ENCODE measurements at regions not wholly inside any gene's neighbourhood (a gene's known extent, or its start where the extent isn't known, plus 50 kb on each side); places are given as distances from the start of the nearest gene placed in this dataset.

DNA sequence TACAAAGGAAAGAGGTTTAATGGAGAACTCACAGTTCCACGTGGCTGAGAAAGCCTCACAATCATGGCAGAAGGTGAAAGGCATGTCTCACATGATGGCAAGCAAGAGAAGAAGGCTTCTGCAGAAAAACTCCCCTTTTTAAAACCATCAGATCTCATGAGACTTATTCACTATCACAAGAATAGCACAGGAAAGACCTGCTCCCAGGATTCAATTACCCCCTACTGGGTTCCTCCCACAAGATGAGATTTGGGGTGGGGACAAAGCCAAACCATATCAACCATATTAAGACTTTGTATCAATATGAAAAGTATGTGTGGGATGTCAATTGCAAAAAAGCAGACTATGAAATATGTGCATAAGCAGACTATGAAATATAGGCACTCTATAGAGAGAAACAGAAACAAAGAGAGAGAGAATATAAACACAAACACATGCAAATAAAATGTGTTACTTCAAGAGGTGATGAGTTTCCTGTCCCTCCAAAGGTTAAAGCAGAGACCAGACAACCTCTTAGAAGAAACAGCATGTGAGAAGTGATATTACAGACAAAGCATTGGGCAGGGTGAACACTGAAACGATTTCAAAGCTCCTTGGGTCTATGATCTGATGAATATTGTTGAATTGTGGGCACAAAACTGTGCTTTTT, 151.2 kb upstream of the KRR1 start:
- peaks cover 11% of the 10 kb centered on the region for H3K4me1 ChIP-seq
- Mint-ChIP-seq H3K4me3 (no peak overlapping the region), H3K27me3 (ENCODE audit: insufficient read depth, low read depth) (no peaks in the 10 kb centered on the region), H3K9me3 (no peaks in the 10 kb centered on the region), H3K4me1 (peaks cover 31% of the 10 kb centered on the region), H3K36me3 (no peaks in the 10 kb centered on the region), H3K27ac (no peak overlapping the region)
- no peaks in the 10 kb centered on the region for H3K79me2 ChIP-seq (ENCODE audit: low read depth)
- no peak overlapping the region for H2AFZ ChIP-seq (replicated peaks)
- peaks cover 9% of the 10 kb centered on the region for H3F3A ChIP-seq (ENCODE audit: low read depth)
- H4K20me1 ChIP-seq (ENCODE audit: low read depth): no peaks in the 10 kb centered on the region
- no peaks in the 10 kb centered on the region for H3K36me3 ChIP-seq
- H3K27me3 ChIP-seq: no peaks in the 10 kb centered on the region
- H3K9me3 ChIP-seq (ENCODE audit: low read depth): no peaks in the 10 kb centered on the region
- DNase-seq (ENCODE audit: low spot score): no peak
- H3K27ac ChIP-seq: no peak overlapping the region
- H3K4me3 ChIP-seq: no peak overlapping the region
- no peak overlapping the region for H3K9ac ChIP-seq
- TF ChIP-seq EZH2phosphoT487 (IDR thresholded peaks at IDR 0.05) (no peak), EZH2 (IDR thresholded peaks at IDR 0.05) (no peak)
- TF ChIP-seq, protein P1, sequence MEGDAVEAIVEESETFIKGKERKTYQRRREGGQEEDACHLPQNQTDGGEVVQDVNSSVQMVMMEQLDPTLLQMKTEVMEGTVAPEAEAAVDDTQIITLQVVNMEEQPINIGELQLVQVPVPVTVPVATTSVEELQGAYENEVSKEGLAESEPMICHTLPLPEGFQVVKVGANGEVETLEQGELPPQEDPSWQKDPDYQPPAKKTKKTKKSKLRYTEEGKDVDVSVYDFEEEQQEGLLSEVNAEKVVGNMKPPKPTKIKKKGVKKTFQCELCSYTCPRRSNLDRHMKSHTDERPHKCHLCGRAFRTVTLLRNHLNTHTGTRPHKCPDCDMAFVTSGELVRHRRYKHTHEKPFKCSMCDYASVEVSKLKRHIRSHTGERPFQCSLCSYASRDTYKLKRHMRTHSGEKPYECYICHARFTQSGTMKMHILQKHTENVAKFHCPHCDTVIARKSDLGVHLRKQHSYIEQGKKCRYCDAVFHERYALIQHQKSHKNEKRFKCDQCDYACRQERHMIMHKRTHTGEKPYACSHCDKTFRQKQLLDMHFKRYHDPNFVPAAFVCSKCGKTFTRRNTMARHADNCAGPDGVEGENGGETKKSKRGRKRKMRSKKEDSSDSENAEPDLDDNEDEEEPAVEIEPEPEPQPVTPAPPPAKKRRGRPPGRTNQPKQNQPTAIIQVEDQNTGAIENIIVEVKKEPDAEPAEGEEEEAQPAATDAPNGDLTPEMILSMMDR (IDR thresholded peaks at IDR 0.05): no peak
- H3K4me2 ChIP-seq: no peak overlapping the region

DNA sequence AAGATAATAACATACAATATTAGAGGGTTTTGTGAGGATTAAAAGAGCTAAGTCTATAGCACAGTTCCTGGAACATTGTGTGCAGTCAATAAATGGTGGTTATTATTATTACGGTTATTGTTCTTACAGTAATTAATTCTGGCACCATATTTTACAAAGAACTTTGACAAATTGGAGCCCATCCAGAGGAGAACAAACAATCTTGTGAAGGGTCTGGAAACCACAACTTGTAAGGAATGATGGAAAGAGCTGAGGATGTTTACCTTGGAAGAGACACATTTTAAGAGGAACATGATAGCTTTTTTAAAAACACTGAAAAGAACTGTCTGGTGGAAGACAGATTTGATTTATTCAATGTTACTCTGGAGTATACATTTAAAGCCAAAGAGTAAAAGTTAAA, 150.5 kb upstream of the KRR1 start:
- TF ChIP-seq EZH2phosphoT487 (IDR thresholded peaks at IDR 0.05): no peak
- no peak for TF ChIP-seq EZH2 (IDR thresholded peaks at IDR 0.05)
- TF ChIP-seq, protein P1 (IDR thresholded peaks at IDR 0.05): no peak
- Mint-ChIP-seq H3K27ac (no peak overlapping the region), H3K27me3 (ENCODE audit: insufficient read depth, low read depth) (no peaks in the 10 kb centered on the region), H3K36me3 (no peaks in the 10 kb centered on the region), H3K4me1 (peaks cover 24% of the 10 kb centered on the region), H3K9me3 (no peaks in the 10 kb centered on the region), H3K4me3 (no peak overlapping the region)
- Histone ChIP-seq H3K36me3 (no peaks in the 10 kb centered on the region), H3K4me3 (no peak overlapping the region), H3K27me3 (no peaks in the 10 kb centered on the region), H3K9me3 (ENCODE audit: low read depth) (no peaks in the 10 kb centered on the region), H3K9ac (no peak overlapping the region), H3K27ac (no peak overlapping the region), H4K20me1 (ENCODE audit: low read depth) (no peaks in the 10 kb centered on the region), H3K4me2 (no peak overlapping the region), H2AFZ (replicated peaks) (no peak overlapping the region), H3K4me1 (peaks cover 4% of the 10 kb centered on the region), H3F3A (ENCODE audit: low read depth) (peaks cover 2% of the 10 kb centered on the region), H3K79me2 (ENCODE audit: low read depth) (no peaks in the 10 kb centered on the region)
- no peak for DNase-seq (ENCODE audit: low spot score)

DNA sequence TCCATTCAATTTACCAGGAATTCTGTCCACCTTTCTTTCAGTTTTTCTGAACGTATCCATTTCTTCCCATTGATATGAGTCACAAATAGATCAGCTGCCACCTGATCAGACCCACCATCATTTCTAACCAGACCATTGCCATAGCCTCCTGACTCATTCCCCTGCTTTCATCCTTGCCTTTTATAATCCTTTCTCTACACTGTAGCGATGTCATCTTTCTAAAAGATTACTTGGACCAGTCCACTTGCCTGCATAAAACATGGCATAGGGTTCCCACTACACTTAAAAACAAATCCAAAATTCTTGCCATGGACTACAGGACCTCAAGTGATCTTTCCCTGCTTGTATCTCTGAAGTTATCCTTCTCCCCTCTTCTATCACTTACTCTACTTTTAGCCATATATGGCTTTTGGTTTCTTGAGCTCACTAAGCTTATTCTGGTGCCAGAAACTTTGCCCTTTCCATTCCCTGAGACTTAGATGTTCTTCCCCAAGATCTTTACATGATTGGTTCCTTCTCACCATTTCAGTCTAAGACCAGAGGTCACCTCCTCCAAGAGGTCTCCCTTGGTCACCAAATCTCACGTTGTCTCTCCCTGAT, 149.5 kb upstream of the KRR1 start:
- no peaks in the 10 kb centered on the region for H3K27me3 ChIP-seq
- H3K4me1 ChIP-seq: no peaks in the 10 kb centered on the region
- H3F3A ChIP-seq (ENCODE audit: low read depth): no peaks in the 10 kb centered on the region
- H3K79me2 ChIP-seq (ENCODE audit: low read depth): no peaks in the 10 kb centered on the region
- peaks cover 14% of the 10 kb centered on the region for H3K4me1 Mint-ChIP-seq
- H3K4me2 ChIP-seq: no peak overlapping the region
- no peaks in the 10 kb centered on the region for H3K36me3 ChIP-seq
- no peak for TF ChIP-seq EZH2phosphoT487 (IDR thresholded peaks at IDR 0.05)
- TF ChIP-seq, protein P1 (IDR thresholded peaks at IDR 0.05): no peak
- TF ChIP-seq EZH2 (IDR thresholded peaks at IDR 0.05): no peak
- H3K9me3 ChIP-seq (ENCODE audit: low read depth): no peaks in the 10 kb centered on the region
- no peak for DNase-seq (ENCODE audit: low spot score)
- H4K20me1 ChIP-seq (ENCODE audit: low read depth): no peaks in the 10 kb centered on the region
- H3K27ac ChIP-seq: no peak overlapping the region
- no peak overlapping the region for H3K4me3 ChIP-seq
- no peak overlapping the region for H3K27ac Mint-ChIP-seq
- H3K27me3 Mint-ChIP-seq (ENCODE audit: insufficient read depth, low read depth): no peaks in the 10 kb centered on the region
- H3K36me3 Mint-ChIP-seq: no peaks in the 10 kb centered on the region
- no peaks in the 10 kb centered on the region for H3K9me3 Mint-ChIP-seq
- no peak overlapping the region for H3K4me3 Mint-ChIP-seq
- no peak overlapping the region for H2AFZ ChIP-seq (replicated peaks)
- no peak overlapping the region for H3K9ac ChIP-seq
